Neural progenitor cell (in vitro differentiated cells): ENCODE measurements at regions not wholly inside any gene's neighbourhood (a gene's known extent, or its start where the extent isn't known, plus 50 kb on each side); places are given as distances from the start of the nearest gene placed in this dataset.
A peak's percentile ranks its signal among the peaks of the same experiment; 100 is the strongest.

Experiments used
- DNase-seq: peaks from one replicate; pipeline ENCODE4 v3.0.0-alpha.2; 2016; ENCODE audit warnings: low spot score
- H2AFZ ChIP-seq: fragments of 200-600 bp; sonication (generic); replicated peaks from 2 replicates; pipeline ENCODE4 v1.6.1; 2016; ENCODE audit warnings: antibody characterized with exemption
- H3F3A ChIP-seq: fragments of 200-600 bp; sonication (generic); 2 replicates; pipeline ENCODE4 v1.6.1; 2016; ENCODE audit warnings: antibody characterized with exemption, low read depth
- H3K27ac ChIP-seq: fragments of 200-600 bp; sonication (generic); 2 replicates; pipeline ENCODE4 v1.5.1; 2016; ENCODE audit warnings: mild to moderate bottlenecking
- H3K27me3 ChIP-seq: fragments of 200-600 bp; sonication (generic); 2 replicates; pipeline ENCODE4 v1.6.1; 2016; ENCODE audit warnings: mild to moderate bottlenecking, moderate library complexity
- H3K36me3 ChIP-seq: fragments of 200-600 bp; sonication (generic); 2 replicates; pipeline ENCODE4 v1.5.1; 2016
- H3K4me1 ChIP-seq: fragments of 200-600 bp; sonication (generic); 2 replicates; pipeline ENCODE4 v1.6.1; 2016; ENCODE audit warnings: mixed run types
- H3K4me2 ChIP-seq: fragments of 200-600 bp; sonication (generic); 2 replicates; pipeline ENCODE4 v1.6.1; 2016
- H3K4me3 ChIP-seq: fragments of 200-600 bp; sonication (generic); 2 replicates; pipeline ENCODE4 v1.5.1; 2016
- H3K79me2 ChIP-seq: fragments of 200-600 bp; sonication (generic); 2 replicates; pipeline ENCODE4 v1.6.1; 2016; ENCODE audit warnings: low read depth
- H3K9ac ChIP-seq: fragments of 200-600 bp; sonication (generic); 2 replicates; pipeline ENCODE4 v1.6.1; 2016
- H3K9me3 ChIP-seq: fragments of 200-600 bp; sonication (generic); 2 replicates; pipeline ENCODE4 v1.5.1; 2016; ENCODE audit warnings: low read depth
- H4K20me1 ChIP-seq: fragments of 200-600 bp; sonication (generic); 2 replicates; pipeline ENCODE4 v1.6.1; 2016; ENCODE audit warnings: low read depth
- H3K27ac Mint-ChIP-seq: 3 replicates; pipeline ENCODE4 v1.8.0; 2021; ENCODE audit warnings: mixed read lengths
- H3K27me3 Mint-ChIP-seq: 2 replicates; pipeline ENCODE4 v1.8.0; 2022; ENCODE audit warnings: low read depth, mild to moderate bottlenecking, inconsistent platforms, moderate library complexity, mixed read lengths; ENCODE audit not compliant: insufficient read depth
- H3K36me3 Mint-ChIP-seq: 3 replicates; pipeline ENCODE4 v1.8.0; 2021; ENCODE audit warnings: mixed read lengths
- H3K4me1 Mint-ChIP-seq: 3 replicates; pipeline ENCODE4 v1.8.0; 2021; ENCODE audit warnings: mixed read lengths
- H3K4me3 Mint-ChIP-seq: 3 replicates; pipeline ENCODE4 v1.8.0; 2021; ENCODE audit warnings: mild to moderate bottlenecking, moderate library complexity, mixed read lengths
- H3K9me3 Mint-ChIP-seq: 3 replicates; pipeline ENCODE4 v1.8.0; 2020; ENCODE audit warnings: mixed read lengths
- CTCF ChIP-seq: fragments of 200-600 bp; sonication (generic); IDR thresholded peaks from 2 replicates; pipeline ENCODE4 v1.5.1; 2017; ENCODE audit warnings: antibody characterized with exemption, mild to moderate bottlenecking
- EZH2 ChIP-seq: fragments of 200-600 bp; sonication (generic); IDR thresholded peaks from 2 replicates; pipeline ENCODE4 v1.6.1; 2017; ENCODE audit warnings: antibody characterized with exemption, mild to moderate bottlenecking, moderate library complexity
- EZH2phosphoT487 ChIP-seq: fragments of 200-600 bp; sonication (generic); IDR thresholded peaks from 2 replicates; pipeline ENCODE4 v1.6.1; 2017; ENCODE audit warnings: antibody characterized with exemption

- peaks cover 13% of the 10 kb centered on the region for H3K4me1 ChIP-seq
- no peaks in the 10 kb centered on the region for H4K20me1 ChIP-seq
- no peak overlapping the region for H3K27ac ChIP-seq
- no peaks in the 10 kb centered on the region for H3K9me3 ChIP-seq
- no peak overlapping the region for H3K4me2 ChIP-seq
- no peaks in the 10 kb centered on the region for H3K36me3 Mint-ChIP-seq
- H3K79me2 ChIP-seq = no peaks in the 10 kb centered on the region
- H3K27ac Mint-ChIP-seq = peak overlapping the region; percentile 50
- peaks cover 9% of the 10 kb centered on the region for H3K4me1 Mint-ChIP-seq
- H3K27me3 ChIP-seq = no peaks in the 10 kb centered on the region
- TF ChIP-seq CTCF (no peak), EZH2phosphoT487 (no peak), EZH2 (no peak)
- H2AFZ ChIP-seq = peak overlapping the region; percentile 15
- H3K36me3 ChIP-seq = no peaks in the 10 kb centered on the region
- H3K9ac ChIP-seq = no peak overlapping the region
- peaks cover 6% of the 10 kb centered on the region for H3K27me3 Mint-ChIP-seq
- H3K4me3 Mint-ChIP-seq = no peak overlapping the region
- H3K4me3 ChIP-seq = no peak overlapping the region
- H3K9me3 Mint-ChIP-seq = no peaks in the 10 kb centered on the region
- no peaks in the 10 kb centered on the region for H3F3A ChIP-seq
- DNase-seq = no peak
Observed at GRCh38 chr2:216934623-216935022, 74.8 kb upstream of the TNP1 start.

- H3K4me1 Mint-ChIP-seq = peaks cover 9% of the 10 kb centered on the region
- Histone ChIP-seq H3K4me3 (no peak overlapping the region), H3K79me2 (no peaks in the 10 kb centered on the region), H4K20me1 (no peaks in the 10 kb centered on the region), H3K36me3 (no peaks in the 10 kb centered on the region), H3K27ac (no peak overlapping the region), H3K27me3 (no peaks in the 10 kb centered on the region), H3K4me2 (no peak overlapping the region), H2AFZ (peak overlapping the region; percentile 15), H3K9ac (no peak overlapping the region), H3K4me1 (peaks cover 13% of the 10 kb centered on the region), H3K9me3 (no peaks in the 10 kb centered on the region), H3F3A (no peaks in the 10 kb centered on the region)
- peaks cover 6% of the 10 kb centered on the region for H3K27me3 Mint-ChIP-seq
- TF ChIP-seq EZH2phosphoT487 (no peak), CTCF (no peak), EZH2 (no peak)
- DNase-seq = no peak
- no peak overlapping the region for H3K27ac Mint-ChIP-seq
- H3K9me3 Mint-ChIP-seq = no peaks in the 10 kb centered on the region
- H3K4me3 Mint-ChIP-seq = no peak overlapping the region
- H3K36me3 Mint-ChIP-seq = no peaks in the 10 kb centered on the region
Observed at GRCh38 chr2:216934151-216934550, 74.3 kb upstream of the TNP1 start.

- Histone ChIP-seq H3K4me2 (no peak overlapping the region), H3K4me3 (no peak overlapping the region), H3K9ac (no peak overlapping the region), H4K20me1 (no peaks in the 10 kb centered on the region), H3F3A (no peaks in the 10 kb centered on the region), H3K27me3 (no peaks in the 10 kb centered on the region), H3K27ac (no peak overlapping the region), H3K9me3 (no peaks in the 10 kb centered on the region), H2AFZ (no peak overlapping the region), H3K4me1 (peaks cover 13% of the 10 kb centered on the region), H3K79me2 (no peaks in the 10 kb centered on the region), H3K36me3 (no peaks in the 10 kb centered on the region)
- H3K4me3 Mint-ChIP-seq = no peak overlapping the region
- no peaks in the 10 kb centered on the region for H3K9me3 Mint-ChIP-seq
- TF ChIP-seq EZH2phosphoT487 (no peak), EZH2 (no peak), CTCF (no peak)
- no peak for DNase-seq
- no peaks in the 10 kb centered on the region for H3K36me3 Mint-ChIP-seq
- H3K27ac Mint-ChIP-seq = no peak overlapping the region
- H3K4me1 Mint-ChIP-seq = peaks cover 9% of the 10 kb centered on the region
- peaks cover 6% of the 10 kb centered on the region for H3K27me3 Mint-ChIP-seq
Observed at GRCh38 chr2:216932863-216933548, 73.1 kb upstream of the TNP1 start.
